Activated naive CD8-positive, alpha-beta T cell treated with anti-CD3 and anti-CD28 coated beads, Interleukin-2, amount 10 ng/mL, durations not matched to agents 7 days and 5 days (primary cell): ENCODE measurements at regions not wholly inside any gene's neighbourhood (a gene's known extent, or its start where the extent isn't known, plus 50 kb on each side); places are given as distances from the start of the nearest gene placed in this dataset.

ENCODE experiments used
- ATAC-seq: fragments of 150-1000 bp; cut with Tn5 transposase; one replicate; pipeline ENCODE4 v1.10.0; 2021; ENCODE audit warnings: low read depth, moderate library complexity
- POLR2A ChIA-PET: fragments of 350-600 bp; sonication (Branson Sonifier 250); formaldehyde crosslinking; loops from one replicate; lab custom pipeline; 2021; ENCODE audit warnings: antibody characterized with exemption; lab: Charles Lee
- DNase-seq: peaks from one replicate; pipeline ENCODE4 v3.0.0; 2021
- H3K27ac Mint-ChIP-seq: one replicate; pipeline ENCODE4 v1.8.0; 2022; ENCODE audit warnings: mild to moderate bottlenecking, mixed read lengths
- H3K27me3 Mint-ChIP-seq: one replicate; pipeline ENCODE4 v1.8.0; 2022; ENCODE audit warnings: mild to moderate bottlenecking, moderate library complexity, mixed read lengths
- H3K36me3 Mint-ChIP-seq: one replicate; pipeline ENCODE4 v1.8.0; 2021; ENCODE audit warnings: mild to moderate bottlenecking, mixed read lengths
- H3K4me1 Mint-ChIP-seq: one replicate; pipeline ENCODE4 v1.8.0; 2021; ENCODE audit warnings: mixed read lengths
- H3K4me3 Mint-ChIP-seq: one replicate; pipeline ENCODE4 v1.8.0; 2022; ENCODE audit warnings: mild to moderate bottlenecking, moderate library complexity, mixed read lengths
- H3K9me3 Mint-ChIP-seq: one replicate; pipeline ENCODE4 v1.8.0; 2021; ENCODE audit warnings: mixed read lengths

- ATAC-seq, result no peak
- no peak overlapping the region for H3K4me3 Mint-ChIP-seq
- no peaks in the 10 kb centered on the region for H3K4me1 Mint-ChIP-seq
- POLR2A ChIA-PET, result no interaction called here
- H3K36me3 Mint-ChIP-seq, result no peaks in the 10 kb centered on the region
- H3K27ac Mint-ChIP-seq, result no peak overlapping the region
- no peaks in the 10 kb centered on the region for H3K27me3 Mint-ChIP-seq
- no peak for DNase-seq
- no peaks in the 10 kb centered on the region for H3K9me3 Mint-ChIP-seq
Observed at GRCh38 chr5:63175850-63176249, 597.2 kb downstream of the LRRC70 start.

- Mint-ChIP-seq H3K4me3 (no peak overlapping the region), H3K4me1 (no peaks in the 10 kb centered on the region), H3K9me3 (no peaks in the 10 kb centered on the region), H3K27me3 (no peaks in the 10 kb centered on the region), H3K27ac (no peak overlapping the region), H3K36me3 (no peaks in the 10 kb centered on the region)
- DNase-seq (no peak), ATAC-seq (no peak)
- POLR2A ChIA-PET, result no interaction called here
Observed at GRCh38 chr5:63170486-63170885, 591.9 kb downstream of the LRRC70 start.

- no peak overlapping the region for H3K4me3 Mint-ChIP-seq
- H3K27ac Mint-ChIP-seq, result no peak overlapping the region
- ATAC-seq (no peak), DNase-seq (no peak)
- H3K27me3 Mint-ChIP-seq, result no peaks in the 10 kb centered on the region
- H3K4me1 Mint-ChIP-seq, result no peaks in the 10 kb centered on the region
- H3K9me3 Mint-ChIP-seq, result no peaks in the 10 kb centered on the region
- H3K36me3 Mint-ChIP-seq, result no peaks in the 10 kb centered on the region
- POLR2A ChIA-PET, result no interaction called here
Observed at GRCh38 chr5:63164838-63165535, 586.4 kb downstream of the LRRC70 start.

GRCh38 chr5:63164339-63164738, 585.7 kb downstream of the LRRC70 start:
- no peaks in the 10 kb centered on the region for H3K36me3 Mint-ChIP-seq
- H3K9me3 Mint-ChIP-seq, result no peaks in the 10 kb centered on the region

GRCh38 chr5:63155310-63155631, 576.7 kb downstream of the LRRC70 start:
- no peak for ATAC-seq
- no peaks in the 10 kb centered on the region for H3K27me3 Mint-ChIP-seq
- no peak overlapping the region for H3K4me3 Mint-ChIP-seq
- H3K9me3 Mint-ChIP-seq, result no peaks in the 10 kb centered on the region
- H3K36me3 Mint-ChIP-seq, result no peaks in the 10 kb centered on the region
- H3K27ac Mint-ChIP-seq, result no peak overlapping the region
- no peaks in the 10 kb centered on the region for H3K4me1 Mint-ChIP-seq
- POLR2A ChIA-PET, result no interaction called here
- no peak for DNase-seq

More at GRCh38 chr5:63164339-63164738, 585.7 kb downstream of the LRRC70 start:
- Mint-ChIP-seq H3K4me1 (no peaks in the 10 kb centered on the region), H3K27ac (no peak overlapping the region), H3K27me3 (no peaks in the 10 kb centered on the region), H3K4me3 (no peak overlapping the region)
- no peak for ATAC-seq
- POLR2A ChIA-PET, result no interaction called here
- no peak for DNase-seq

- Mint-ChIP-seq H3K4me1 (no peaks in the 10 kb centered on the region), H3K4me3 (no peak overlapping the region), H3K27me3 (no peaks in the 10 kb centered on the region), H3K36me3 (no peaks in the 10 kb centered on the region), H3K27ac (no peak overlapping the region), H3K9me3 (no peaks in the 10 kb centered on the region)
- POLR2A ChIA-PET, result no interaction called here
- no peak for DNase-seq
- ATAC-seq, result no peak
Observed at GRCh38 chr5:63154476-63155309, 576.1 kb downstream of the LRRC70 start.

- DNase-seq (no peak), ATAC-seq (no peak)
- Mint-ChIP-seq H3K9me3 (no peaks in the 10 kb centered on the region), H3K4me1 (no peaks in the 10 kb centered on the region), H3K27me3 (no peaks in the 10 kb centered on the region), H3K36me3 (no peaks in the 10 kb centered on the region), H3K4me3 (no peak overlapping the region), H3K27ac (no peak overlapping the region)
- POLR2A ChIA-PET, result no interaction called here
Observed at GRCh38 chr5:63152871-63153270, 574.3 kb downstream of the LRRC70 start.

- no peaks in the 10 kb centered on the region for H3K36me3 Mint-ChIP-seq
- no peaks in the 10 kb centered on the region for H3K27me3 Mint-ChIP-seq
- H3K4me1 Mint-ChIP-seq, result no peaks in the 10 kb centered on the region
- no peak for DNase-seq
- H3K4me3 Mint-ChIP-seq, result no peak overlapping the region
- no peaks in the 10 kb centered on the region for H3K9me3 Mint-ChIP-seq
- POLR2A ChIA-PET, result no interaction called here
- no peak overlapping the region for H3K27ac Mint-ChIP-seq
- no peak for ATAC-seq
Observed at GRCh38 chr5:63145167-63145566, 566.5 kb downstream of the LRRC70 start.

GRCh38 chr5:63141591-63141990, 563.0 kb downstream of the LRRC70 start:
- Mint-ChIP-seq H3K4me1 (no peaks in the 10 kb centered on the region), H3K4me3 (no peak overlapping the region), H3K27me3 (no peaks in the 10 kb centered on the region), H3K27ac (no peak overlapping the region), H3K36me3 (no peaks in the 10 kb centered on the region), H3K9me3 (no peaks in the 10 kb centered on the region)
- ATAC-seq, result no peak
- POLR2A ChIA-PET, result no interaction called here
- DNase-seq, result no peak

GRCh38 chr5:63135291-63135690, 556.7 kb downstream of the LRRC70 start:
- Mint-ChIP-seq H3K27ac (no peak overlapping the region), H3K9me3 (no peaks in the 10 kb centered on the region), H3K27me3 (no peaks in the 10 kb centered on the region), H3K4me3 (no peak overlapping the region), H3K4me1 (no peaks in the 10 kb centered on the region), H3K36me3 (no peaks in the 10 kb centered on the region)
- POLR2A ChIA-PET, result no interaction called here
- no peak for DNase-seq
- no peak for ATAC-seq

- DNase-seq (no peak), ATAC-seq (no peak)
- no peaks in the 10 kb centered on the region for H3K27me3 Mint-ChIP-seq
- H3K4me3 Mint-ChIP-seq, result no peak overlapping the region
- H3K4me1 Mint-ChIP-seq, result no peaks in the 10 kb centered on the region
- POLR2A ChIA-PET, result no interaction called here
- H3K27ac Mint-ChIP-seq, result no peak overlapping the region
- no peaks in the 10 kb centered on the region for H3K36me3 Mint-ChIP-seq
- H3K9me3 Mint-ChIP-seq, result no peaks in the 10 kb centered on the region
Observed at GRCh38 chr5:63131626-63132285, 553.1 kb downstream of the LRRC70 start.

GRCh38 chr5:63128761-63129160, 550.1 kb downstream of the LRRC70 start:
- H3K27ac Mint-ChIP-seq, result no peak overlapping the region
- POLR2A ChIA-PET, result no interaction called here
- no peaks in the 10 kb centered on the region for H3K36me3 Mint-ChIP-seq
- ATAC-seq, result no peak
- DNase-seq, result no peak
- no peak overlapping the region for H3K4me3 Mint-ChIP-seq
- no peaks in the 10 kb centered on the region for H3K4me1 Mint-ChIP-seq
- no peaks in the 10 kb centered on the region for H3K27me3 Mint-ChIP-seq
- no peaks in the 10 kb centered on the region for H3K9me3 Mint-ChIP-seq

- H3K27ac Mint-ChIP-seq, result no peak overlapping the region
- ATAC-seq, result no peak
- no peak for DNase-seq
- no peaks in the 10 kb centered on the region for H3K9me3 Mint-ChIP-seq
- no peaks in the 10 kb centered on the region for H3K36me3 Mint-ChIP-seq
- H3K4me1 Mint-ChIP-seq, result no peaks in the 10 kb centered on the region
- no peak overlapping the region for H3K4me3 Mint-ChIP-seq
- no peaks in the 10 kb centered on the region for H3K27me3 Mint-ChIP-seq
- POLR2A ChIA-PET, result no interaction called here
Observed at GRCh38 chr5:63128018-63128417, 549.4 kb downstream of the LRRC70 start.

- Mint-ChIP-seq H3K4me1 (no peaks in the 10 kb centered on the region), H3K4me3 (no peak overlapping the region), H3K36me3 (no peaks in the 10 kb centered on the region), H3K27ac (no peak overlapping the region), H3K9me3 (no peaks in the 10 kb centered on the region), H3K27me3 (no peaks in the 10 kb centered on the region)
- no peak for DNase-seq
- POLR2A ChIA-PET, result no interaction called here
- no peak for ATAC-seq
Observed at GRCh38 chr5:63127054-63127453, 548.4 kb downstream of the LRRC70 start.
